Liver (tissue), 3 donors: ENCODE measurements at regions not wholly inside any gene's neighbourhood (a gene's known extent, or its start where the extent isn't known, plus 50 kb on each side); places are given as distances from the start of the nearest gene placed in this dataset.

Experiments used
- ATF3 ChIP-seq: IDR thresholded peaks from 2 replicates; pipeline ENCODE4 v1.6.1; 2016; ENCODE audit warnings: antibody characterized with exemption
- CTCF ChIP-seq: fragments of 150-350 bp; IDR thresholded peaks from 2 replicates; pipeline ENCODE4 v1.5.1; 2017; ENCODE audit warnings: improper control_type of control experiment, low read depth, low read length; ENCODE audit not compliant: missing input control
- EGR1 ChIP-seq, 2 donors: IDR thresholded peaks; 2 replicates each; pipeline ENCODE4 v1.6.1; 2016 to 2018; ENCODE audit warnings: antibody characterized with exemption in 2 of 2, low read depth in 2 of 2
- HNF4G ChIP-seq: IDR thresholded peaks from 2 replicates; pipeline ENCODE4 v1.6.1; 2016; ENCODE audit warnings: antibody characterized with exemption
- JUND ChIP-seq, 2 donors: IDR thresholded peaks; 2 replicates each; pipeline ENCODE4 v1.6.1; 2016; ENCODE audit warnings: antibody characterized with exemption in 2 of 2
- MAX ChIP-seq: IDR thresholded peaks from 2 replicates; pipeline ENCODE4 v1.6.1; 2016; ENCODE audit warnings: antibody characterized with exemption
- RAD21 ChIP-seq, 2 donors: IDR thresholded peaks; 2 replicates each; pipeline ENCODE4 v1.6.1; 2016; ENCODE audit warnings: antibody characterized with exemption in 2 of 2, mild to moderate bottlenecking in 2 of 2
- REST ChIP-seq: IDR thresholded peaks from 2 replicates; pipeline ENCODE4 v1.6.1; 2016; ENCODE audit warnings: antibody characterized with exemption, mild to moderate bottlenecking
- RXRA ChIP-seq, 2 donors: IDR thresholded peaks; 2 replicates each; pipeline ENCODE4 v1.6.1; 2017 to 2018; ENCODE audit warnings: antibody characterized with exemption in 2 of 2, mild to moderate bottlenecking in 1 of 2
- TAF1 ChIP-seq: conservative IDR thresholded peaks from 2 replicates; pipeline ENCODE4 v1.6.1; 2016; ENCODE audit warnings: antibody characterized with exemption, mild to moderate bottlenecking
- YY1 ChIP-seq: IDR thresholded peaks from 2 replicates; pipeline ENCODE4 v1.6.1; 2016; ENCODE audit warnings: antibody characterized with exemption, mild to moderate bottlenecking
- ZBTB33 ChIP-seq: IDR thresholded peaks from 2 replicates; pipeline ENCODE4 v1.6.1; 2016; ENCODE audit warnings: antibody characterized with exemption
- donor health status: healthy.
- donor health status: healthy.

- no peak for TF ChIP-seq MAX
- no peak for TF ChIP-seq ZBTB33
- TF ChIP-seq CTCF, result no peak
- no peak for TF ChIP-seq TAF1
- no peak for TF ChIP-seq ATF3
- no peak for TF ChIP-seq RAD21 (IDR thresholded peaks at IDR 0.05)
- no peak for TF ChIP-seq REST
- TF ChIP-seq YY1, result no peak
- TF ChIP-seq RXRA (IDR thresholded peaks at IDR 0.05), result no peak
- no peak for TF ChIP-seq JUND (IDR thresholded peaks at IDR 0.05)
- no peak for TF ChIP-seq HNF4G
- TF ChIP-seq EGR1 (IDR thresholded peaks at IDR 0.05; ENCODE audit: low read depth in 2 of 2), result no peak
These were observed 182.3 kb upstream of the GSE1 start for GRCh38 chr16:85430523-85431421.
